ENCODE measurements at regions not wholly inside any gene's neighbourhood (a gene's known extent, or its start where the extent isn't known, plus 50 kb on each side); places are given as distances from the start of the nearest gene placed in this dataset.

DNA sequence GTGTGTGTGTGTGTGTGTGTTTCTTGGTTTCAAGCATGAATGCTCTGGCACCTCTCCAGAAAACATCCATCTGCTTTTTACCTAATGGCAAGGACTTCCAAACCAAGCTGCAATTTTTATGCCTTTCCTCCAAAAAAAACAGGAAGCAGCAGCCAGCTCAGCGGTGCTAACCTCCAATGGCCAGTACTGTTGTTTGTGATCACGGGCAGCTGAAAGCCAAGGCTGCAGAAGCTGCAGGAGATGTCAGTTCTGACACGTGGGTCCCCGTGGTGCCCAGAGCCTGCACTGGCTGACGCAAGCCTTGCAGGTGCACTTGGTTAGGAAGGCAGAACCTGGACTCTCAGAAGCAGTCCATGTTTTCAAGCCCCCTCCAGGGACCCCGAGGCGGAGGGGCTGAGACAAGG, 313.6 kb upstream of the DDX53 start:
- TF ChIP-seq, protein P1, sequence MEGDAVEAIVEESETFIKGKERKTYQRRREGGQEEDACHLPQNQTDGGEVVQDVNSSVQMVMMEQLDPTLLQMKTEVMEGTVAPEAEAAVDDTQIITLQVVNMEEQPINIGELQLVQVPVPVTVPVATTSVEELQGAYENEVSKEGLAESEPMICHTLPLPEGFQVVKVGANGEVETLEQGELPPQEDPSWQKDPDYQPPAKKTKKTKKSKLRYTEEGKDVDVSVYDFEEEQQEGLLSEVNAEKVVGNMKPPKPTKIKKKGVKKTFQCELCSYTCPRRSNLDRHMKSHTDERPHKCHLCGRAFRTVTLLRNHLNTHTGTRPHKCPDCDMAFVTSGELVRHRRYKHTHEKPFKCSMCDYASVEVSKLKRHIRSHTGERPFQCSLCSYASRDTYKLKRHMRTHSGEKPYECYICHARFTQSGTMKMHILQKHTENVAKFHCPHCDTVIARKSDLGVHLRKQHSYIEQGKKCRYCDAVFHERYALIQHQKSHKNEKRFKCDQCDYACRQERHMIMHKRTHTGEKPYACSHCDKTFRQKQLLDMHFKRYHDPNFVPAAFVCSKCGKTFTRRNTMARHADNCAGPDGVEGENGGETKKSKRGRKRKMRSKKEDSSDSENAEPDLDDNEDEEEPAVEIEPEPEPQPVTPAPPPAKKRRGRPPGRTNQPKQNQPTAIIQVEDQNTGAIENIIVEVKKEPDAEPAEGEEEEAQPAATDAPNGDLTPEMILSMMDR (IDR thresholded peaks at IDR 0.05; ENCODE audit: low read depth, low read length): no peak
- TF ChIP-seq EZH2phosphoT487 (IDR thresholded peaks at IDR 0.05; ENCODE audit: low read depth): no peak
